DOHH2 (cell line): ENCODE measurements at regions not wholly inside any gene's neighbourhood (a gene's known extent, or its start where the extent isn't known, plus 50 kb on each side); places are given as distances from the start of the nearest gene placed in this dataset.

Experiments
- H3F3A ChIP-seq: fragments of 200-600 bp; sonication (generic), shearing (Covaris generic); 2 replicates; pipeline ENCODE4 v1.6.0; 2016; ENCODE audit warnings: antibody characterized with exemption, mild to moderate bottlenecking; ENCODE audit not compliant: control insufficient read depth, insufficient read depth
- H3K27ac ChIP-seq: fragments of 200-600 bp; sonication (generic); 2 replicates; pipeline ENCODE4 v1.5.1; 2014; ENCODE audit warnings: low read depth, mild to moderate bottlenecking, low read length, moderate library complexity
- H3K27me3 ChIP-seq: fragments of 200-600 bp; sonication (generic); 2 replicates; pipeline ENCODE4 v1.6.1; 2014; ENCODE audit warnings: mild to moderate bottlenecking, low read length, mixed read lengths; ENCODE audit not compliant: control insufficient read depth
- H3K36me3 ChIP-seq: fragments of 200-600 bp; sonication (generic); 2 replicates; pipeline ENCODE4 v1.6.1; 2014; ENCODE audit warnings: mild to moderate bottlenecking, low read length, moderate library complexity, mixed read lengths; ENCODE audit not compliant: control insufficient read depth
- H3K4me1 ChIP-seq: fragments of 200-600 bp; sonication (generic); 2 replicates; pipeline ENCODE4 v1.6.1; 2014; ENCODE audit warnings: mild to moderate bottlenecking, low read length, mixed read lengths; ENCODE audit not compliant: control insufficient read depth
- H3K4me2 ChIP-seq: fragments of 200-600 bp; sonication (generic); 2 replicates; pipeline ENCODE4 v1.6.0; 2014; ENCODE audit warnings: mild to moderate bottlenecking, low read length, moderate library complexity
- H3K4me3 ChIP-seq: fragments of 200-600 bp; sonication (generic); 2 replicates; pipeline ENCODE4 v1.5.1; 2014; ENCODE audit warnings: mild to moderate bottlenecking, low read length, mixed read lengths
- H3K79me2 ChIP-seq: fragments of 200-600 bp; sonication (generic); 2 replicates; pipeline ENCODE4 v1.6.1; 2014; ENCODE audit warnings: mild to moderate bottlenecking, low read length, mixed read lengths; ENCODE audit not compliant: control insufficient read depth
- H3K9me2 ChIP-seq: fragments of 200-600 bp; sonication (generic); replicated peaks from 2 replicates; pipeline ENCODE4 v1.6.1; 2014; ENCODE audit warnings: mild to moderate bottlenecking, low read length, mixed read lengths; ENCODE audit not compliant: control insufficient read depth
- H3K9me3 ChIP-seq: fragments of 200-600 bp; sonication (generic); 2 replicates; pipeline ENCODE4 v1.6.1; 2014; ENCODE audit warnings: antibody characterized with exemption, low read length, mixed read lengths; ENCODE audit not compliant: control insufficient read depth, insufficient read depth
- H4K20me1 ChIP-seq: fragments of 200-600 bp; sonication (generic); 2 replicates; pipeline ENCODE4 v1.6.0; 2014; ENCODE audit warnings: low read depth, mild to moderate bottlenecking, antibody characterized with exemption, low read length, moderate library complexity; ENCODE audit not compliant: control insufficient read depth, insufficient read depth
- EZH2phosphoT487 ChIP-seq: fragments of 200-600 bp; sonication (generic); IDR thresholded peaks from 2 replicates; pipeline ENCODE4 v1.6.1; 2017; ENCODE audit warnings: borderline replicate concordance, mild to moderate bottlenecking, antibody characterized with exemption, low read length, moderate library complexity, mixed read lengths
- TF ChIP-seq, protein P1 (sequence below): fragments of 200-600 bp; sonication (generic); IDR thresholded peaks from one replicate; pipeline ENCODE4 v1.5.1; 2014; ENCODE audit warnings: antibody characterized with exemption, mild to moderate bottlenecking, low read depth, low read length; ENCODE audit not compliant: poor library complexity, severe bottlenecking

DNA sequence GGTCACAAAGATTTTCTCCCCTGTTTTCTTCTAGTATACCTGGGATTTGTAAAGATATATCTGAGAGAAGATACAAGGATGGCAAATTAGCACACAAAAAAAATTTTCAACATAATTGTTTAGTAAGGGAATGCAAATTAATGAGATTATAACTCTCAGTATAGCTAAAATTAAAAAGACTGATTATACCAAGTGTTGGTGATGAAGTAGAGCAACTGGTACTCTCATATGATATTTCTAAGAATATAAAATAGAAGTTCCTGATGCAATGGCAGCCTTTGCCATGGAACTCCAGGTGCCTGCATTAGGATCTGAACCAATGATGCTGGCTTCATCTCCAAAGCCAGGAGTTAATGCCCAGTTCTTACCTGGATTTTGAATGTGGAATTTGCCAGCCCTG is 51.4 kb upstream of the KIAA1217 start:
- Histone ChIP-seq H3K36me3 (no peaks in the 10 kb centered on the region), H3K27me3 (no peaks in the 10 kb centered on the region), H3F3A (no peaks in the 10 kb centered on the region), H3K4me1 (no peaks in the 10 kb centered on the region), H4K20me1 (no peaks in the 10 kb centered on the region), H3K27ac (no peak overlapping the region), H3K79me2 (no peaks in the 10 kb centered on the region), H3K9me3 (0 out of 2 replicates have a peak, but pooled peaks cover 5% of the 10 kb centered on the region), H3K9me2 (no peaks in the 10 kb centered on the region), H3K4me3 (no peak overlapping the region), H3K4me2 (no peak overlapping the region)
- TF ChIP-seq, protein P1, sequence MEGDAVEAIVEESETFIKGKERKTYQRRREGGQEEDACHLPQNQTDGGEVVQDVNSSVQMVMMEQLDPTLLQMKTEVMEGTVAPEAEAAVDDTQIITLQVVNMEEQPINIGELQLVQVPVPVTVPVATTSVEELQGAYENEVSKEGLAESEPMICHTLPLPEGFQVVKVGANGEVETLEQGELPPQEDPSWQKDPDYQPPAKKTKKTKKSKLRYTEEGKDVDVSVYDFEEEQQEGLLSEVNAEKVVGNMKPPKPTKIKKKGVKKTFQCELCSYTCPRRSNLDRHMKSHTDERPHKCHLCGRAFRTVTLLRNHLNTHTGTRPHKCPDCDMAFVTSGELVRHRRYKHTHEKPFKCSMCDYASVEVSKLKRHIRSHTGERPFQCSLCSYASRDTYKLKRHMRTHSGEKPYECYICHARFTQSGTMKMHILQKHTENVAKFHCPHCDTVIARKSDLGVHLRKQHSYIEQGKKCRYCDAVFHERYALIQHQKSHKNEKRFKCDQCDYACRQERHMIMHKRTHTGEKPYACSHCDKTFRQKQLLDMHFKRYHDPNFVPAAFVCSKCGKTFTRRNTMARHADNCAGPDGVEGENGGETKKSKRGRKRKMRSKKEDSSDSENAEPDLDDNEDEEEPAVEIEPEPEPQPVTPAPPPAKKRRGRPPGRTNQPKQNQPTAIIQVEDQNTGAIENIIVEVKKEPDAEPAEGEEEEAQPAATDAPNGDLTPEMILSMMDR: no peak
- TF ChIP-seq EZH2phosphoT487: no peak
